ENCODE measurements at regions not wholly inside any gene's neighbourhood (a gene's known extent, or its start where the extent isn't known, plus 50 kb on each side); places are given as distances from the start of the nearest gene placed in this dataset.
"Not testable (repeated sequence)": the region's sequence is repeated elsewhere in the genome, so short reads cannot be mapped to it uniquely, and the experiment has no call there.

- TF ChIP-seq CTCF (IDR thresholded peaks at IDR 0.05; ENCODE audit: insufficient read depth, low read depth, low read length) (no peak), EZH2 (IDR thresholded peaks at IDR 0.05; ENCODE audit: insufficient read depth, low read length) (no peak)
- H3K4me2 ChIP-seq (ENCODE audit: low read length), result no peak overlapping the region
- H3K4me1 ChIP-seq (ENCODE audit: insufficient read depth, low read length), result no peaks in the 10 kb centered on the region
- H3K27me3 ChIP-seq (ENCODE audit: insufficient read depth, low read length), result no peaks in the 10 kb centered on the region
- DNase-seq (ENCODE audit: low read depth) (no peak), FAIRE-seq (no peak)
- H3K4me1 Mint-ChIP-seq (ENCODE audit: low read depth, unreplicated experiment), result no peaks in the 10 kb centered on the region
- H3K27me3 Mint-ChIP-seq (ENCODE audit: low read depth, unreplicated experiment), result no peaks in the 10 kb centered on the region
- H3K27ac ChIP-seq (ENCODE audit: low read depth, low read length), result no peak overlapping the region
- no peaks in the 10 kb centered on the region for H3K9me3 ChIP-seq (ENCODE audit: insufficient read depth, low read depth, low read length)
- no peak overlapping the region for H3K4me3 Mint-ChIP-seq (ENCODE audit: unreplicated experiment)
- H3K9ac ChIP-seq (ENCODE audit: low read length), result no peak overlapping the region
- H3K36me3 ChIP-seq (ENCODE audit: insufficient read depth, low read length), result no peaks in the 10 kb centered on the region
- no peak overlapping the region for H2AFZ ChIP-seq (ENCODE audit: low read depth, low read length)
- H3K4me3 ChIP-seq (ENCODE audit: insufficient read depth, low read depth, low read length), result no peak overlapping the region
- no peaks in the 10 kb centered on the region for H3K79me2 ChIP-seq (ENCODE audit: insufficient read depth, low read length)
- no peaks in the 10 kb centered on the region for H3K36me3 Mint-ChIP-seq (ENCODE audit: low read depth, unreplicated experiment)
- no peaks in the 10 kb centered on the region for H3K9me3 Mint-ChIP-seq (ENCODE audit: unreplicated experiment)
- H3K27ac Mint-ChIP-seq (ENCODE audit: unreplicated experiment), result no peak overlapping the region
- H4K20me1 ChIP-seq (ENCODE audit: insufficient read depth, low read length), result no peaks in the 10 kb centered on the region
These were observed 1367.2 kb upstream of the SLC39A10 start for GRCh38 chr2:194289712-194290346.

- H3K9me3 ChIP-seq (ENCODE audit: insufficient read depth, low read depth, low read length); H3K27me3 ChIP-seq (ENCODE audit: insufficient read depth, low read length); H3K9ac ChIP-seq (ENCODE audit: low read length); H3K27ac Mint-ChIP-seq (ENCODE audit: unreplicated experiment); H3K27me3 Mint-ChIP-seq (ENCODE audit: low read depth, unreplicated experiment); H2AFZ ChIP-seq (ENCODE audit: low read depth, low read length); H4K20me1 ChIP-seq (ENCODE audit: insufficient read depth, low read length); H3K4me2 ChIP-seq (ENCODE audit: low read length); H3K36me3 ChIP-seq (ENCODE audit: insufficient read depth, low read length); H3K79me2 ChIP-seq (ENCODE audit: insufficient read depth, low read length); H3K27ac ChIP-seq (ENCODE audit: low read depth, low read length); H3K4me1 ChIP-seq (ENCODE audit: insufficient read depth, low read length); H3K9me3 Mint-ChIP-seq (ENCODE audit: unreplicated experiment); H3K36me3 Mint-ChIP-seq (ENCODE audit: low read depth, unreplicated experiment); H3K4me3 Mint-ChIP-seq (ENCODE audit: unreplicated experiment); DNase-seq (ENCODE audit: low read depth); H3K4me1 Mint-ChIP-seq (ENCODE audit: low read depth, unreplicated experiment); FAIRE-seq; H3K4me3 ChIP-seq (ENCODE audit: insufficient read depth, low read depth, low read length): not testable (repeated sequence)
These were observed 1380.4 kb upstream of the SLC39A10 start for GRCh38 chr2:194276667-194277066.

GRCh38 chr2:194271293-194271961 is 1385.6 kb upstream of the SLC39A10 start:
- Mint-ChIP-seq H3K9me3 (ENCODE audit: unreplicated experiment) (no peaks in the 10 kb centered on the region), H3K4me1 (ENCODE audit: low read depth, unreplicated experiment) (no peaks in the 10 kb centered on the region), H3K4me3 (ENCODE audit: unreplicated experiment) (no peak overlapping the region), H3K27me3 (ENCODE audit: low read depth, unreplicated experiment) (no peaks in the 10 kb centered on the region), H3K27ac (ENCODE audit: unreplicated experiment) (no peak overlapping the region), H3K36me3 (ENCODE audit: low read depth, unreplicated experiment) (no peaks in the 10 kb centered on the region)
- no peak overlapping the region for H3K9ac ChIP-seq (ENCODE audit: low read length)
- H3K4me2 ChIP-seq (ENCODE audit: low read length), result no peak overlapping the region
- H3K4me1 ChIP-seq (ENCODE audit: insufficient read depth, low read length), result no peaks in the 10 kb centered on the region
- no peak overlapping the region for H2AFZ ChIP-seq (ENCODE audit: low read depth, low read length)
- no peaks in the 10 kb centered on the region for H3K27me3 ChIP-seq (ENCODE audit: insufficient read depth, low read length)
- no peak overlapping the region for H3K27ac ChIP-seq (ENCODE audit: low read depth, low read length)
- H4K20me1 ChIP-seq (ENCODE audit: insufficient read depth, low read length), result no peaks in the 10 kb centered on the region
- no peak overlapping the region for H3K4me3 ChIP-seq (ENCODE audit: insufficient read depth, low read depth, low read length)
- no peak for FAIRE-seq
- no peaks in the 10 kb centered on the region for H3K79me2 ChIP-seq (ENCODE audit: insufficient read depth, low read length)
- no peak for TF ChIP-seq EZH2 (IDR thresholded peaks at IDR 0.05; ENCODE audit: insufficient read depth, low read length)
- no peak for TF ChIP-seq CTCF (IDR thresholded peaks at IDR 0.05; ENCODE audit: insufficient read depth, low read depth, low read length)
- no peak for DNase-seq (ENCODE audit: low read depth)
- H3K9me3 ChIP-seq (ENCODE audit: insufficient read depth, low read depth, low read length), result no peaks in the 10 kb centered on the region
- no peaks in the 10 kb centered on the region for H3K36me3 ChIP-seq (ENCODE audit: insufficient read depth, low read length)
